Pancreas (tissue), 10 donors: ENCODE measurements at regions not wholly inside any gene's neighbourhood (a gene's known extent, or its start where the extent isn't known, plus 50 kb on each side); places are given as distances from the start of the nearest gene placed in this dataset.
A peak's percentile ranks its signal among the peaks of the same experiment; 100 is the strongest.

Experiments
- ATAC-seq, 4 donors: fragments of 200-7000 bp; cut with Tn5 transposase; one replicate each; pipeline versions ENCODE4 v1.8.0 to v1.9.1; 2020; ENCODE audit warnings: mild to moderate bottlenecking in 4 of 4, moderate library complexity in 4 of 4
- DNase-seq, 6 donors: peaks; one replicate each; pipeline ENCODE4 v3.0.0-alpha.2; 2020
- FAIRE-seq: peaks from 2 replicates; lab custom pipeline; 2012; peaks lifted over from hg19 to GRCh38; lab: Jason Lieb, UNC
- H3K27ac ChIP-seq, 4 donors: fragments of 200-600 bp; sonication (generic); 1 replicate in 3 of 4; 2 replicates in 1 of 4; pipeline versions ENCODE4 v1.5.0 to v1.8.0; 2020
- H3K27me3 ChIP-seq, 4 donors: fragments of 200-600 bp; one replicate each; pipeline ENCODE4 v1.8.0; 2021
- H3K36me3 ChIP-seq, 3 donors: fragments of 200-600 bp; sonication (generic) in 1 of 3; one replicate each; pipeline versions ENCODE4 v1.5.0 to v1.8.0; 2020 to 2021
- H3K4me1 ChIP-seq, 3 donors: fragments of 200-600 bp; one replicate each; pipeline ENCODE4 v1.8.0; 2021
- H3K4me3 ChIP-seq, 4 donors: fragments of 200-600 bp; sonication (generic) in 2 of 4; one replicate each; pipeline versions ENCODE4 v1.5.0 to v1.8.0; 2020 to 2021
- H3K9me3 ChIP-seq, 4 donors: fragments of 200-600 bp; one replicate each; pipeline ENCODE4 v1.8.0; 2021
- CTCF ChIP-seq, 4 donors: fragments of 200-600 bp; sonication (generic) in 3 of 4; IDR thresholded peaks; one replicate each; pipeline versions ENCODE4 v1.5.0 to v1.8.0; 2021; ENCODE audit warnings: antibody characterized with exemption in 4 of 4
- WGBS, 2 donors: extraction: QIAGEN DNeasy Blood & Tissue Kit; methylation state at CpG; one replicate each; pipeline ENCODE4 v1.1.7; 2013; 5-methylcytosine and 5-hydroxymethylcytosine counted together
- intact Hi-C, 3 donors: fragments of 100-400 bp; cut with DNase I; formaldehyde crosslinking; loops; one replicate each; pipeline versions ENCODE4 v1.11.1 to v1.14.2; 2022
- donor health status: healthy with polysubstance abuse.
- donor health status: DM: no; HTN: no; CAD: no; lungs with moderate emphysema.
- donor health status: DM: no; HTN: no; CAD: no.
- donor health status: control.
- donor health status: control.
- donor health status: Bipolar disorder and iron deficiency.
- donor health status: DM: yes; HTN: yes; CAD: no.
- donor health status: DM: no; HTN: no; CAD: no.
- donor health status: DM: no; HTN: no; CAD: no.
- donor health status: DM: yes; HTN: yes; CAD: no.

GRCh38 chrX:69110116-69110530, 55.1 kb downstream of the PJA1 start:
- 54 to 68% methylated on average over 3 of the region's 3 CpGs for WGBS, 2 donors
- ATAC-seq: no peak

GRCh38 chrX:69109706-69110105, 55.5 kb downstream of the PJA1 start:
- peak in 1 of 6 donors; percentile 30 for DNase-seq
- H3K4me3 ChIP-seq: no peak overlapping the region
- no peak for TF ChIP-seq CTCF (IDR thresholded peaks at IDR 0.05)
- no peaks in the 10 kb centered on the region for H3K36me3 ChIP-seq
- intact Hi-C loops: no loop called here
- no peak overlapping the region for H3K27ac ChIP-seq
- peaks cover 0 to 5% (median 0%) of the 10 kb centered on the region in 3 donors for H3K4me1 ChIP-seq
- no peaks in the 10 kb centered on the region for H3K27me3 ChIP-seq
- H3K9me3 ChIP-seq: no peaks in the 10 kb centered on the region
- no peak for ATAC-seq
- no peak for FAIRE-seq
- 69 to 82% methylated on average over 5 of the region's 5 CpGs for WGBS, 2 donors

More at GRCh38 chrX:69110116-69110530, 55.1 kb downstream of the PJA1 start:
- Histone ChIP-seq H3K27me3 (no peaks in the 10 kb centered on the region), H3K9me3 (no peaks in the 10 kb centered on the region), H3K4me3 (no peak overlapping the region), H3K36me3 (no peaks in the 10 kb centered on the region), H3K27ac (no peak overlapping the region), H3K4me1 (peaks cover 0 to 5% (median 0%) of the 10 kb centered on the region in 3 donors)
- intact Hi-C loops: no loop called here
- FAIRE-seq (no peak), DNase-seq (peak in 1 of 6 donors; percentile 22)
- no peak for TF ChIP-seq CTCF (IDR thresholded peaks at IDR 0.05)

GRCh38 chrX:69109036-69109663, 56.1 kb downstream of the PJA1 start:
- Histone ChIP-seq H3K4me1 (peaks cover 0 to 5% (median 0%) of the 10 kb centered on the region in 3 donors), H3K27me3 (no peaks in the 10 kb centered on the region), H3K36me3 (no peaks in the 10 kb centered on the region), H3K9me3 (no peaks in the 10 kb centered on the region), H3K4me3 (no peak overlapping the region), H3K27ac (no peak overlapping the region)
- TF ChIP-seq CTCF (IDR thresholded peaks at IDR 0.05): no peak
- FAIRE-seq (no peak), ATAC-seq (no peak), DNase-seq (peak in 1 of 6 donors; percentile 21)
- intact Hi-C loops: no loop called here
- WGBS, 2 donors: 78 to 91% methylated on average over 6 of the region's 8 CpGs

- Histone ChIP-seq H3K27me3 (no peaks in the 10 kb centered on the region), H3K4me1 (peaks cover 0 to 5% (median 0%) of the 10 kb centered on the region in 3 donors), H3K36me3 (no peaks in the 10 kb centered on the region), H3K4me3 (no peak overlapping the region), H3K9me3 (no peaks in the 10 kb centered on the region), H3K27ac (no peak overlapping the region)
- 72 to 76% methylated on average over 7 of the region's 7 CpGs for WGBS, 2 donors
- FAIRE-seq (no peak), ATAC-seq (no peak), DNase-seq (peak in 1 of 6 donors; percentile 27)
- no peak for TF ChIP-seq CTCF (IDR thresholded peaks at IDR 0.05)
- intact Hi-C loops: no loop called here
These were observed 57.4 kb downstream of the PJA1 start for GRCh38 chrX:69107747-69108401.
